Stomach (tissue), 4 donors: ENCODE measurements at regions not wholly inside any gene's neighbourhood (a gene's known extent, or its start where the extent isn't known, plus 50 kb on each side); places are given as distances from the start of the nearest gene placed in this dataset.

Experiments used
- POLR2A ChIP-seq, 4 donors: fragments of 450-650 bp; IDR thresholded peaks; one replicate each; pipeline ENCODE4 v1.6.1; 2016; ENCODE audit warnings: antibody characterized with exemption in 4 of 4, control low read depth in 2 of 4, mild to moderate bottlenecking in 1 of 4, moderate library complexity in 1 of 4
- POLR2AphosphoS5 ChIP-seq, 3 donors: sonication (generic); formaldehyde crosslinking; IDR thresholded peaks; one replicate each; pipeline ENCODE4 v1.6.1; 2016; ENCODE audit warnings: antibody characterized with exemption in 3 of 3
- TF ChIP-seq, protein P1 (sequence below), 7 experiments: fragments of 450-650 bp in 4 of 7; fragments of 200-600 bp in 3 of 7; sonication (generic) in 3 of 7; IDR thresholded peaks; one replicate each; pipeline ENCODE4 v1.5.1; 2016 to 2019; ENCODE audit warnings: antibody characterized with exemption in 7 of 7, control low read depth in 2 of 7, mild to moderate bottlenecking in 1 of 7

DNA sequence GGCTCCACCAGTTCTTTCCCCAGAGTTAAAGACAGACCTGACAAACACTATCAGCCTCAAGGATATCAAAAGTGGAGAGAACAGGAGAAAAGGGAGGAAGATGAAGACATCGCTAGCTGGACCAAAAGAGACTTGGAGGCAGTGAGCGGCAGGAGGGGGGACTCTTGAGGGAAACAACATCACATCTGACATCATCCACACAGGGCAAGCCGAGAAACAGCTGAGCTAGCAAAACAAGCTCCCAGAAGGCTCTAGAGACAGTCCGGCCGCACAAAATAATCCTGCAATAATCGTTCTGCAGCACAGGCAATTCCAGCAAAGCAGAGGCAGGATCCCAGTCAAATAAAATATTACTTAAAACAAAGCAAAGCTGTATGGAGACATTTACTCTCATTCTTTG, 239.8 kb downstream of the EN1 start:
- TF ChIP-seq, protein P1, sequence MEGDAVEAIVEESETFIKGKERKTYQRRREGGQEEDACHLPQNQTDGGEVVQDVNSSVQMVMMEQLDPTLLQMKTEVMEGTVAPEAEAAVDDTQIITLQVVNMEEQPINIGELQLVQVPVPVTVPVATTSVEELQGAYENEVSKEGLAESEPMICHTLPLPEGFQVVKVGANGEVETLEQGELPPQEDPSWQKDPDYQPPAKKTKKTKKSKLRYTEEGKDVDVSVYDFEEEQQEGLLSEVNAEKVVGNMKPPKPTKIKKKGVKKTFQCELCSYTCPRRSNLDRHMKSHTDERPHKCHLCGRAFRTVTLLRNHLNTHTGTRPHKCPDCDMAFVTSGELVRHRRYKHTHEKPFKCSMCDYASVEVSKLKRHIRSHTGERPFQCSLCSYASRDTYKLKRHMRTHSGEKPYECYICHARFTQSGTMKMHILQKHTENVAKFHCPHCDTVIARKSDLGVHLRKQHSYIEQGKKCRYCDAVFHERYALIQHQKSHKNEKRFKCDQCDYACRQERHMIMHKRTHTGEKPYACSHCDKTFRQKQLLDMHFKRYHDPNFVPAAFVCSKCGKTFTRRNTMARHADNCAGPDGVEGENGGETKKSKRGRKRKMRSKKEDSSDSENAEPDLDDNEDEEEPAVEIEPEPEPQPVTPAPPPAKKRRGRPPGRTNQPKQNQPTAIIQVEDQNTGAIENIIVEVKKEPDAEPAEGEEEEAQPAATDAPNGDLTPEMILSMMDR (IDR thresholded peaks at IDR 0.05), result no peak
- TF ChIP-seq POLR2AphosphoS5 (IDR thresholded peaks at IDR 0.05), result no peak
- no peak for TF ChIP-seq POLR2A (IDR thresholded peaks at IDR 0.05)
